ENCODE measurements at regions not wholly inside any gene's neighbourhood (a gene's known extent, or its start where the extent isn't known, plus 50 kb on each side); places are given as distances from the start of the nearest gene placed in this dataset.

DNA sequence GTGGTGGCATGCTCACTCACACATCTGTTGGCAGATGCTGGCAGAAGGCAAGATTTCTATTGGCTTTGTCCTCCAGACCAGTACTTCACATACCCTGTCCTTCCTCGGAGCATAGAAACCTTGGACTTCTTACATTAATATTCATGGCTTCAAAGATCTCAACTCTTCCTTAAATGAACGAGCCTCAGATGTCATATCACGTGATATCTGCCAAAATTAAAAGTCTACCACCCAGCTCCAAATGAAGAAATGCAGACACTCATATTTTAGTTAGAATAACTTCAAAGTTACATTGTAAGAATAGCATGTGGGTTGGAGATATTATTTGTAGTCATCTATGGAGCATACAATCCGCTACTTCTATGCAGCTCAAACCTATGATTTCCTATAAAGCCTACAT lies 1994.9 kb downstream of the NCAM2 start:
- TF ChIP-seq CTCF (IDR thresholded peaks at IDR 0.05) (no peak), POLR2A (IDR thresholded peaks at IDR 0.05) (no peak)

Data from uterus (tissue), 2 donors.